HL-60 (cell line): ENCODE measurements at regions not wholly inside any gene's neighbourhood (a gene's known extent, or its start where the extent isn't known, plus 50 kb on each side); places are given as distances from the start of the nearest gene placed in this dataset.

Source experiments
- DNase-seq, 2 experiments: peaks; one replicate each; pipeline ENCODE4 v3.0.0-alpha.2; 2010 to 2020; ENCODE audit warnings: low read depth in 1 of 2, low spot score in 1 of 2
- H3K27ac ChIP-seq: fragments of 250-450 bp; sonication (Bioruptor Pico); replicated peaks from 2 replicates; pipeline ENCODE4 v1.5.1; 2020; ENCODE audit warnings: mild to moderate bottlenecking, moderate library complexity
- H3K27me3 ChIP-seq: fragments of 250-450 bp; sonication (Bioruptor Pico); 2 replicates; pipeline ENCODE4 v1.5.1; 2021; ENCODE audit warnings: mild to moderate bottlenecking, moderate library complexity; ENCODE audit not compliant: insufficient read depth, poor library complexity, severe bottlenecking
- H3K4me3 ChIP-seq: replicated peaks from 2 replicates; pipeline ENCODE4 v1.5.1; 2011; ENCODE audit warnings: mild to moderate bottlenecking, control low read depth, low read length; ENCODE audit not compliant: insufficient read depth
- GABPA ChIP-seq: IDR thresholded peaks from 2 replicates; pipeline ENCODE4 v1.6.1; 2012; ENCODE audit warnings: low read depth
- POLR2AphosphoS5 ChIP-seq: IDR thresholded peaks from 2 replicates; pipeline ENCODE4 v1.6.1; 2012; ENCODE audit warnings: low read depth
- SPI1 ChIP-seq: IDR thresholded peaks from 2 replicates; pipeline ENCODE4 v1.6.1; 2012; ENCODE audit warnings: low read depth, mild to moderate bottlenecking, borderline replicate concordance
- TF ChIP-seq, protein P1 (sequence below): IDR thresholded peaks from one replicate; pipeline ENCODE4 v1.5.1; 2011; ENCODE audit warnings: low read length, control low read depth, inconsistent platforms; ENCODE audit not compliant: insufficient read depth
- TF ChIP-seq, protein P2 (sequence below): IDR thresholded peaks from 2 replicates; pipeline ENCODE4 v1.6.1; 2012; ENCODE audit warnings: low read depth; ENCODE audit not compliant: insufficient replicate concordance

DNA sequence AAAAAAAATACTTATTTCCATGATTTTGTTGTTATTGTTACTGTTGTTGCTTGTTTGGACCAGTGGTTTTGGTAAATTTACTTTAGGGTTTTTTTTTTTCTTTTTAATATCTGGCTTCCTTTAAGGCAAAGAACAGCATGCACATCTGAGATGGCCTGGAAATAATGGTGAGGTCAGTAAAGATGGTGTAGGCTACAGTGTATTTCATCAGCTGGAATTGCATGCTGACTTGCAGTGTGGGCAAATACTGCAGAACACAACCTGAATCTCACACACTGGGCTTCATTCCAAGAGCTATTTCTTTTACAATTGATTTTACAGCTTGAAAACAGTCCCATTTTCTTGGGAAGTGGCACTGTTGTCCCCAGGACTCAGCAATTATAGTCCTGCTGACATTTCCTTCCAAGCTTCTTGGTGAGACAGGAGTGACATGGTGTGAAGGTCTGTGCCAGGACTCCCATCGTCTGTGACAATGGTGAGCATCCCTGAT lies 376.1 kb upstream of the SOX11 start:
- H3K27me3 ChIP-seq, result no peaks in the 10 kb centered on the region
- H3K27ac ChIP-seq, result no peak overlapping the region
- no peak overlapping the region for H3K4me3 ChIP-seq
- DNase-seq, result no peak
- TF ChIP-seq SPI1 (no peak), POLR2AphosphoS5 (no peak), GABPA (no peak)
- TF ChIP-seq, protein P1, sequence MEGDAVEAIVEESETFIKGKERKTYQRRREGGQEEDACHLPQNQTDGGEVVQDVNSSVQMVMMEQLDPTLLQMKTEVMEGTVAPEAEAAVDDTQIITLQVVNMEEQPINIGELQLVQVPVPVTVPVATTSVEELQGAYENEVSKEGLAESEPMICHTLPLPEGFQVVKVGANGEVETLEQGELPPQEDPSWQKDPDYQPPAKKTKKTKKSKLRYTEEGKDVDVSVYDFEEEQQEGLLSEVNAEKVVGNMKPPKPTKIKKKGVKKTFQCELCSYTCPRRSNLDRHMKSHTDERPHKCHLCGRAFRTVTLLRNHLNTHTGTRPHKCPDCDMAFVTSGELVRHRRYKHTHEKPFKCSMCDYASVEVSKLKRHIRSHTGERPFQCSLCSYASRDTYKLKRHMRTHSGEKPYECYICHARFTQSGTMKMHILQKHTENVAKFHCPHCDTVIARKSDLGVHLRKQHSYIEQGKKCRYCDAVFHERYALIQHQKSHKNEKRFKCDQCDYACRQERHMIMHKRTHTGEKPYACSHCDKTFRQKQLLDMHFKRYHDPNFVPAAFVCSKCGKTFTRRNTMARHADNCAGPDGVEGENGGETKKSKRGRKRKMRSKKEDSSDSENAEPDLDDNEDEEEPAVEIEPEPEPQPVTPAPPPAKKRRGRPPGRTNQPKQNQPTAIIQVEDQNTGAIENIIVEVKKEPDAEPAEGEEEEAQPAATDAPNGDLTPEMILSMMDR, result no peak
- TF ChIP-seq, protein P2, sequence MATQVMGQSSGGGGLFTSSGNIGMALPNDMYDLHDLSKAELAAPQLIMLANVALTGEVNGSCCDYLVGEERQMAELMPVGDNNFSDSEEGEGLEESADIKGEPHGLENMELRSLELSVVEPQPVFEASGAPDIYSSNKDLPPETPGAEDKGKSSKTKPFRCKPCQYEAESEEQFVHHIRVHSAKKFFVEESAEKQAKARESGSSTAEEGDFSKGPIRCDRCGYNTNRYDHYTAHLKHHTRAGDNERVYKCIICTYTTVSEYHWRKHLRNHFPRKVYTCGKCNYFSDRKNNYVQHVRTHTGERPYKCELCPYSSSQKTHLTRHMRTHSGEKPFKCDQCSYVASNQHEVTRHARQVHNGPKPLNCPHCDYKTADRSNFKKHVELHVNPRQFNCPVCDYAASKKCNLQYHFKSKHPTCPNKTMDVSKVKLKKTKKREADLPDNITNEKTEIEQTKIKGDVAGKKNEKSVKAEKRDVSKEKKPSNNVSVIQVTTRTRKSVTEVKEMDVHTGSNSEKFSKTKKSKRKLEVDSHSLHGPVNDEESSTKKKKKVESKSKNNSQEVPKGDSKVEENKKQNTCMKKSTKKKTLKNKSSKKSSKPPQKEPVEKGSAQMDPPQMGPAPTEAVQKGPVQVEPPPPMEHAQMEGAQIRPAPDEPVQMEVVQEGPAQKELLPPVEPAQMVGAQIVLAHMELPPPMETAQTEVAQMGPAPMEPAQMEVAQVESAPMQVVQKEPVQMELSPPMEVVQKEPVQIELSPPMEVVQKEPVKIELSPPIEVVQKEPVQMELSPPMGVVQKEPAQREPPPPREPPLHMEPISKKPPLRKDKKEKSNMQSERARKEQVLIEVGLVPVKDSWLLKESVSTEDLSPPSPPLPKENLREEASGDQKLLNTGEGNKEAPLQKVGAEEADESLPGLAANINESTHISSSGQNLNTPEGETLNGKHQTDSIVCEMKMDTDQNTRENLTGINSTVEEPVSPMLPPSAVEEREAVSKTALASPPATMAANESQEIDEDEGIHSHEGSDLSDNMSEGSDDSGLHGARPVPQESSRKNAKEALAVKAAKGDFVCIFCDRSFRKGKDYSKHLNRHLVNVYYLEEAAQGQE, result no peak

DNA sequence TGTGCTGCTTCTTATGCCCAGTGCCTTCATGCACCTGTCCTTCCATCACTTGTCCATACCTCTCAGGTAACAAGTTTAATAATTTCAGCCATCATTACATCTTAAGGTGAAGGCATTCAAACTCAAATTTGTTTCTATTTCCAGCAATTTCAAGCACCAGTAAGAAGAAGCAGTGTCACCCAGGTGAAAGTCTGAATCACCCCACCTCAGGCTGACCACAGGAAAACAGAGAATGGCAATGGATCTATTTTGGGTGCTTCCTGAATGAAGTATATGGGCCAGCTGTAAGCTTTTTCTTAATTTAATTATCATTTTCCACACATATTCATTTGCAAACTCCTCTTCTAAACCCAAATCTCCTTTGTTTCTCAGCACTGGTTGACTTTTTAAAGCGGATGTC lies 372.7 kb upstream of the SOX11 start:
- Histone ChIP-seq H3K4me3 (no peak overlapping the region), H3K27me3 (no peaks in the 10 kb centered on the region), H3K27ac (no peak overlapping the region)
- TF ChIP-seq POLR2AphosphoS5, result no peak
- no peak for DNase-seq

DNA sequence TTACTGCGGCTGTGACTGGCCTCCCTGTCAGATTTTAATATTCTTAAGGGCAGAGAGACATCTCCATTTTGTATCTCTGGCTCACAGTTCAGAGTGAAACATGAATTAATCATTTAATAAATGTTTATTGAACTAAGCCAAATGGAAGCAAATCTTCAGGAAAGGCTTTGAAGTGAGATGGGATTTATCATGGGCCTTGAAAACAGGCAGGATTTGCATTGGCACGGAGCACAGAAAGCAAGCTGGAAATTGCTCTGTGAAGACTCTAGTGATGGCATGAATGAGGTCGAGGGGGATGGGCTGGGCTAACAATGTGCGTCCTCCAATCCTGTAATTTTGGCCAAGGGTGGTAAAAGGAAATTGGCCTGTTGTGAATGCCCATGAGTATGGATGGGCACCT lies 369.8 kb upstream of the SOX11 start:
- TF ChIP-seq, protein P1, result no peak
- TF ChIP-seq GABPA (no peak), POLR2AphosphoS5 (no peak), SPI1 (no peak)
- TF ChIP-seq, protein P2, result no peak
- Histone ChIP-seq H3K27me3 (no peaks in the 10 kb centered on the region), H3K4me3 (no peak overlapping the region), H3K27ac (no peak overlapping the region)
- DNase-seq, result no peak

DNA sequence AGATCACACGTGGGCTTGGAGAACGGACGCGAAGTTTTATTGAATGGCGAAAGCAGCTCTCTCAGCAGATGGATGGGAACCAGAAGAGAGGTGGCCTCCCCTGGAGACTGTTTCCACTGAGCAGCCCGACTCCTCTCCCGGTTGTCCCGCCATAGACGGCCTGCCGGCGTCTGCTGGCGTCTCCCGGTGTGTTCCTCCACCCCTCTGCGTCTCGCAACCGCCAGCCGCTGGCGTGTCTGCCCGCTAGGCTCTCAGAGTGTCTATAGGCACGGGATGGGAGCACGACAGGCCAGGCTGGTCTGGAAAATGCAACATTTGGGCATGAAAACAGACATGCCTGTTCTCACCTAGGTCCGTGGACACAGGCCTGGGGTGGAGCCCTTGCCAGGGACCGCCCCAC lies 366.7 kb upstream of the SOX11 start:
- DNase-seq, result no peak
- TF ChIP-seq GABPA (no peak), POLR2AphosphoS5 (no peak), SPI1 (no peak)
- TF ChIP-seq, protein P1, result no peak
- TF ChIP-seq, protein P2, result no peak
- H3K27ac ChIP-seq, result no peak overlapping the region

More for the DNA sequence above, 366.7 kb upstream of the SOX11 start:
- no peak overlapping the region for H3K4me3 ChIP-seq
- H3K27me3 ChIP-seq, result no peaks in the 10 kb centered on the region
